ENCODE measurements at regions not wholly inside any gene's neighbourhood (a gene's known extent, or its start where the extent isn't known, plus 50 kb on each side); places are given as distances from the start of the nearest gene placed in this dataset.

- no peaks in the 10 kb centered on the region for H3K9me3 Mint-ChIP-seq
- no peaks in the 10 kb centered on the region for H3K36me3 Mint-ChIP-seq
- no peak overlapping the region for H3K4me3 Mint-ChIP-seq
- H3K27me3 Mint-ChIP-seq = no peaks in the 10 kb centered on the region
- H3K27ac Mint-ChIP-seq = no peak overlapping the region
- H3K4me1 Mint-ChIP-seq = no peaks in the 10 kb centered on the region
These were observed 126.9 kb downstream of the SOX11 start for GRCh38 chr2:5818961-5819600.

- Mint-ChIP-seq H3K27ac (no peak overlapping the region), H3K4me1 (no peaks in the 10 kb centered on the region), H3K4me3 (no peak overlapping the region), H3K9me3 (no peaks in the 10 kb centered on the region), H3K27me3 (no peaks in the 10 kb centered on the region), H3K36me3 (no peaks in the 10 kb centered on the region)
These were observed 131.9 kb downstream of the SOX11 start for GRCh38 chr2:5824126-5824525.

GRCh38 chr2:5825686-5826085 is 133.5 kb downstream of the SOX11 start:
- no peaks in the 10 kb centered on the region for H3K4me1 Mint-ChIP-seq
- peaks cover 6% of the 10 kb centered on the region for H3K9me3 Mint-ChIP-seq
- H3K4me3 Mint-ChIP-seq = no peak overlapping the region
- peaks cover 3% of the 10 kb centered on the region for H3K27me3 Mint-ChIP-seq
- H3K27ac Mint-ChIP-seq = no peak overlapping the region
- no peaks in the 10 kb centered on the region for H3K36me3 Mint-ChIP-seq

- no peaks in the 10 kb centered on the region for H3K4me1 Mint-ChIP-seq
- peaks cover 6% of the 10 kb centered on the region for H3K9me3 Mint-ChIP-seq
- H3K27ac Mint-ChIP-seq = no peak overlapping the region
- no peaks in the 10 kb centered on the region for H3K36me3 Mint-ChIP-seq
- H3K4me3 Mint-ChIP-seq = no peak overlapping the region
- H3K27me3 Mint-ChIP-seq = peaks cover 3% of the 10 kb centered on the region
These were observed 134.9 kb downstream of the SOX11 start for GRCh38 chr2:5826979-5827655.

- no peak overlapping the region for H3K27ac Mint-ChIP-seq
- no peak overlapping the region for H3K4me3 Mint-ChIP-seq
- no peaks in the 10 kb centered on the region for H3K36me3 Mint-ChIP-seq
- peaks cover 6% of the 10 kb centered on the region for H3K9me3 Mint-ChIP-seq
- peaks cover 3% of the 10 kb centered on the region for H3K27me3 Mint-ChIP-seq
- no peaks in the 10 kb centered on the region for H3K4me1 Mint-ChIP-seq
These were observed 142.3 kb downstream of the SOX11 start for GRCh38 chr2:5834501-5834900.

GRCh38 chr2:5839550-5839949 is 147.4 kb downstream of the SOX11 start:
- no peaks in the 10 kb centered on the region for H3K36me3 Mint-ChIP-seq
- no peaks in the 10 kb centered on the region for H3K4me1 Mint-ChIP-seq
- no peaks in the 10 kb centered on the region for H3K27me3 Mint-ChIP-seq
- H3K9me3 Mint-ChIP-seq = no peaks in the 10 kb centered on the region
- H3K4me3 Mint-ChIP-seq = no peak overlapping the region
- no peak overlapping the region for H3K27ac Mint-ChIP-seq

- H3K27me3 Mint-ChIP-seq = no peaks in the 10 kb centered on the region
- H3K36me3 Mint-ChIP-seq = no peaks in the 10 kb centered on the region
- no peaks in the 10 kb centered on the region for H3K9me3 Mint-ChIP-seq
- no peaks in the 10 kb centered on the region for H3K4me1 Mint-ChIP-seq
- H3K27ac Mint-ChIP-seq = no peak overlapping the region
- no peak overlapping the region for H3K4me3 Mint-ChIP-seq
These were observed 148.9 kb downstream of the SOX11 start for GRCh38 chr2:5841126-5841525.

- Mint-ChIP-seq H3K4me3 (no peak overlapping the region), H3K27me3 (no peaks in the 10 kb centered on the region), H3K36me3 (no peaks in the 10 kb centered on the region), H3K4me1 (no peaks in the 10 kb centered on the region), H3K27ac (no peak overlapping the region), H3K9me3 (no peaks in the 10 kb centered on the region)
These were observed 150.1 kb downstream of the SOX11 start for GRCh38 chr2:5842326-5842725.

GRCh38 chr2:5845798-5846330 is 153.7 kb downstream of the SOX11 start:
- Mint-ChIP-seq H3K4me3 (no peak overlapping the region), H3K9me3 (no peaks in the 10 kb centered on the region), H3K27me3 (no peaks in the 10 kb centered on the region), H3K36me3 (no peaks in the 10 kb centered on the region), H3K4me1 (no peaks in the 10 kb centered on the region), H3K27ac (no peak overlapping the region)

- H3K27ac Mint-ChIP-seq = no peak overlapping the region
- no peaks in the 10 kb centered on the region for H3K27me3 Mint-ChIP-seq
- H3K36me3 Mint-ChIP-seq = no peaks in the 10 kb centered on the region
- no peaks in the 10 kb centered on the region for H3K4me1 Mint-ChIP-seq
- no peaks in the 10 kb centered on the region for H3K9me3 Mint-ChIP-seq
- no peak overlapping the region for H3K4me3 Mint-ChIP-seq
These were observed 154.7 kb downstream of the SOX11 start for GRCh38 chr2:5846881-5847280.

- no peak overlapping the region for H3K27ac Mint-ChIP-seq
- no peaks in the 10 kb centered on the region for H3K27me3 Mint-ChIP-seq
- no peak overlapping the region for H3K4me3 Mint-ChIP-seq
- no peaks in the 10 kb centered on the region for H3K4me1 Mint-ChIP-seq
- no peaks in the 10 kb centered on the region for H3K9me3 Mint-ChIP-seq
- H3K36me3 Mint-ChIP-seq = no peaks in the 10 kb centered on the region
These were observed 157.4 kb downstream of the SOX11 start for GRCh38 chr2:5849562-5849961.

- Mint-ChIP-seq H3K36me3 (no peaks in the 10 kb centered on the region), H3K4me1 (no peaks in the 10 kb centered on the region), H3K4me3 (no peak overlapping the region), H3K27me3 (no peaks in the 10 kb centered on the region), H3K9me3 (no peaks in the 10 kb centered on the region), H3K27ac (no peak overlapping the region)
These were observed 159.2 kb downstream of the SOX11 start for GRCh38 chr2:5851410-5851809.

- H3K27ac Mint-ChIP-seq = no peak overlapping the region
- H3K4me3 Mint-ChIP-seq = no peak overlapping the region
- H3K4me1 Mint-ChIP-seq = no peaks in the 10 kb centered on the region
- no peaks in the 10 kb centered on the region for H3K9me3 Mint-ChIP-seq
- no peaks in the 10 kb centered on the region for H3K36me3 Mint-ChIP-seq
- H3K27me3 Mint-ChIP-seq = no peaks in the 10 kb centered on the region
These were observed 162.6 kb downstream of the SOX11 start for GRCh38 chr2:5854797-5855196.

- Mint-ChIP-seq H3K9me3 (peaks cover 4% of the 10 kb centered on the region), H3K4me1 (no peaks in the 10 kb centered on the region), H3K27me3 (peaks cover 1% of the 10 kb centered on the region), H3K36me3 (no peaks in the 10 kb centered on the region), H3K4me3 (no peak overlapping the region), H3K27ac (no peak overlapping the region)
These were observed 174.9 kb downstream of the SOX11 start for GRCh38 chr2:5867056-5867455.

GRCh38 chr2:5868931-5869330 is 176.7 kb downstream of the SOX11 start:
- peaks cover 1% of the 10 kb centered on the region for H3K27me3 Mint-ChIP-seq
- no peak overlapping the region for H3K27ac Mint-ChIP-seq
- H3K4me1 Mint-ChIP-seq = no peaks in the 10 kb centered on the region
- H3K36me3 Mint-ChIP-seq = no peaks in the 10 kb centered on the region
- peaks cover 4% of the 10 kb centered on the region for H3K9me3 Mint-ChIP-seq
- no peak overlapping the region for H3K4me3 Mint-ChIP-seq

GRCh38 chr2:5869936-5870335 is 177.8 kb downstream of the SOX11 start:
- no peak overlapping the region for H3K27ac Mint-ChIP-seq

More at GRCh38 chr2:5869936-5870335, 177.8 kb downstream of the SOX11 start:
- Mint-ChIP-seq H3K27me3 (peaks cover 1% of the 10 kb centered on the region), H3K4me1 (no peaks in the 10 kb centered on the region), H3K4me3 (no peak overlapping the region), H3K36me3 (no peaks in the 10 kb centered on the region), H3K9me3 (no peaks in the 10 kb centered on the region)
